Immature natural killer cell (primary cell): ENCODE measurements at regions not wholly inside any gene's neighbourhood (a gene's known extent, or its start where the extent isn't known, plus 50 kb on each side); places are given as distances from the start of the nearest gene placed in this dataset.

Source experiments
- DNase-seq, 3 donors: peaks; one replicate each; pipeline ENCODE4 v3.0.0; 2022; ENCODE audit warnings: mixed read lengths in 1 of 3
- H3K27ac Mint-ChIP-seq, 6 donors: one replicate each; pipeline ENCODE4 v1.8.0; 2020; ENCODE audit warnings: mixed read lengths in 6 of 6, mild to moderate bottlenecking in 5 of 6, inconsistent platforms in 4 of 6, moderate library complexity in 3 of 6
- H3K27me3 Mint-ChIP-seq, 3 donors: one replicate each; pipeline ENCODE4 v1.8.0; 2020 to 2021; ENCODE audit warnings: low read depth in 3 of 3, mild to moderate bottlenecking in 3 of 3, mixed read lengths in 3 of 3, moderate library complexity in 3 of 3, inconsistent platforms in 1 of 3
- H3K36me3 Mint-ChIP-seq, 3 donors: one replicate each; pipeline ENCODE4 v1.8.0; 2020; ENCODE audit warnings: mixed read lengths in 3 of 3, inconsistent platforms in 2 of 3, mild to moderate bottlenecking in 2 of 3
- H3K4me1 Mint-ChIP-seq, 2 donors: one replicate each; pipeline ENCODE4 v1.8.0; 2020; ENCODE audit warnings: inconsistent platforms in 2 of 2, mild to moderate bottlenecking in 2 of 2, mixed read lengths in 2 of 2, moderate library complexity in 1 of 2
- H3K4me3 Mint-ChIP-seq, 5 donors: one replicate each; pipeline ENCODE4 v1.8.0; 2020; ENCODE audit warnings: mild to moderate bottlenecking in 5 of 5, mixed read lengths in 5 of 5, inconsistent platforms in 3 of 5, moderate library complexity in 3 of 5
- H3K9me3 Mint-ChIP-seq, 6 donors: one replicate each; pipeline ENCODE4 v1.8.0; 2020; ENCODE audit warnings: mild to moderate bottlenecking in 6 of 6, mixed read lengths in 6 of 6, inconsistent platforms in 4 of 6, moderate library complexity in 3 of 6

- no peak for DNase-seq
- H3K9me3 Mint-ChIP-seq = peaks cover 0 to 4% (median under 1%) of the 10 kb centered on the region in 6 donors
Measured at GRCh38 chr6:91020744-91021143, 433.9 kb upstream of the MAP3K7 start.

GRCh38 chr6:91018586-91018985 lies 431.7 kb upstream of the MAP3K7 start:
- DNase-seq = no peak
- peaks cover 0 to 4% (median under 1%) of the 10 kb centered on the region in 6 donors for H3K9me3 Mint-ChIP-seq
- H3K4me3 Mint-ChIP-seq = no peak overlapping the region
- H3K27me3 Mint-ChIP-seq = peaks cover 0 to 2% (median 0%) of the 10 kb centered on the region in 3 donors
- no peaks in the 10 kb centered on the region for H3K36me3 Mint-ChIP-seq
- H3K4me1 Mint-ChIP-seq = no peaks in the 10 kb centered on the region
- H3K27ac Mint-ChIP-seq = no peak overlapping the region

More at GRCh38 chr6:91020744-91021143, 433.9 kb upstream of the MAP3K7 start:
- no peaks in the 10 kb centered on the region for H3K36me3 Mint-ChIP-seq
- no peaks in the 10 kb centered on the region for H3K4me1 Mint-ChIP-seq
- H3K27ac Mint-ChIP-seq = no peak overlapping the region
- H3K27me3 Mint-ChIP-seq = peaks cover 0 to 2% (median 0%) of the 10 kb centered on the region in 3 donors
- H3K4me3 Mint-ChIP-seq = no peak overlapping the region

- H3K27me3 Mint-ChIP-seq = peaks cover 0 to 2% (median 0%) of the 10 kb centered on the region in 3 donors
- H3K9me3 Mint-ChIP-seq = peaks cover 0 to 6% (median 0%) of the 10 kb centered on the region in 6 donors
- no peaks in the 10 kb centered on the region for H3K4me1 Mint-ChIP-seq
- no peaks in the 10 kb centered on the region for H3K36me3 Mint-ChIP-seq
- H3K27ac Mint-ChIP-seq = no peak overlapping the region
- H3K4me3 Mint-ChIP-seq = no peak overlapping the region
- no peak for DNase-seq
Measured at GRCh38 chr6:91013511-91013910, 426.6 kb upstream of the MAP3K7 start.

GRCh38 chr6:90997076-90997475 lies 410.2 kb upstream of the MAP3K7 start:
- Mint-ChIP-seq H3K27me3 (peaks cover 0 to 2% (median 0%) of the 10 kb centered on the region in 3 donors), H3K4me1 (no peaks in the 10 kb centered on the region), H3K9me3 (peaks cover 0 to 11% (median 2%) of the 10 kb centered on the region in 6 donors), H3K27ac (no peak overlapping the region), H3K36me3 (no peaks in the 10 kb centered on the region), H3K4me3 (no peak overlapping the region)
- DNase-seq = no peak

- H3K27me3 Mint-ChIP-seq = peaks cover 0 to 2% (median 0%) of the 10 kb centered on the region in 3 donors
- DNase-seq = no peak
- no peak overlapping the region for H3K27ac Mint-ChIP-seq
- no peak overlapping the region for H3K4me3 Mint-ChIP-seq
- H3K4me1 Mint-ChIP-seq = no peaks in the 10 kb centered on the region
- H3K9me3 Mint-ChIP-seq = peaks cover 0 to 7% (median 4%) of the 10 kb centered on the region in 6 donors
- H3K36me3 Mint-ChIP-seq = no peaks in the 10 kb centered on the region
Measured at GRCh38 chr6:90993770-90994169, 406.9 kb upstream of the MAP3K7 start.

- Mint-ChIP-seq H3K4me3 (no peak overlapping the region), H3K9me3 (peaks cover 0 to 7% (median 1%) of the 10 kb centered on the region in 6 donors), H3K4me1 (no peaks in the 10 kb centered on the region), H3K27ac (no peak overlapping the region), H3K36me3 (no peaks in the 10 kb centered on the region), H3K27me3 (no peaks in the 10 kb centered on the region)
- no peak for DNase-seq
Measured at GRCh38 chr6:90989763-90990162, 402.9 kb upstream of the MAP3K7 start.

GRCh38 chr6:90984066-90984465 lies 397.2 kb upstream of the MAP3K7 start:
- H3K9me3 Mint-ChIP-seq = peaks cover 0 to 7% (median 1%) of the 10 kb centered on the region in 6 donors
- H3K27ac Mint-ChIP-seq = no peak overlapping the region
- no peaks in the 10 kb centered on the region for H3K4me1 Mint-ChIP-seq
- H3K4me3 Mint-ChIP-seq = no peak overlapping the region
- H3K27me3 Mint-ChIP-seq = peaks cover 0 to 1% (median 0%) of the 10 kb centered on the region in 3 donors
- no peaks in the 10 kb centered on the region for H3K36me3 Mint-ChIP-seq
- DNase-seq = no peak

GRCh38 chr6:90983462-90983861 lies 396.6 kb upstream of the MAP3K7 start:
- H3K4me1 Mint-ChIP-seq = no peaks in the 10 kb centered on the region

GRCh38 chr6:90982581-90982980 lies 395.7 kb upstream of the MAP3K7 start:
- no peak for DNase-seq
- Mint-ChIP-seq H3K4me1 (no peaks in the 10 kb centered on the region), H3K27me3 (peaks cover 0 to 1% (median 0%) of the 10 kb centered on the region in 3 donors), H3K9me3 (peaks cover 0 to 7% (median 1%) of the 10 kb centered on the region in 6 donors), H3K27ac (no peak overlapping the region), H3K36me3 (no peaks in the 10 kb centered on the region), H3K4me3 (no peak overlapping the region)

More at GRCh38 chr6:90983462-90983861, 396.6 kb upstream of the MAP3K7 start:
- no peak overlapping the region for H3K27ac Mint-ChIP-seq
- H3K27me3 Mint-ChIP-seq = peaks cover 0 to 1% (median 0%) of the 10 kb centered on the region in 3 donors
- DNase-seq = no peak
- no peaks in the 10 kb centered on the region for H3K36me3 Mint-ChIP-seq
- no peak overlapping the region for H3K4me3 Mint-ChIP-seq
- H3K9me3 Mint-ChIP-seq = peaks cover 0 to 7% (median 1%) of the 10 kb centered on the region in 6 donors

GRCh38 chr6:90982051-90982450 lies 395.2 kb upstream of the MAP3K7 start:
- H3K36me3 Mint-ChIP-seq = no peaks in the 10 kb centered on the region
- peaks cover 0 to 1% (median 0%) of the 10 kb centered on the region in 3 donors for H3K27me3 Mint-ChIP-seq
- no peaks in the 10 kb centered on the region for H3K4me1 Mint-ChIP-seq
- H3K27ac Mint-ChIP-seq = no peak overlapping the region
- DNase-seq = no peak
- H3K4me3 Mint-ChIP-seq = no peak overlapping the region
- peaks cover 0 to 7% (median 1%) of the 10 kb centered on the region in 6 donors for H3K9me3 Mint-ChIP-seq

GRCh38 chr6:90978046-90978445 lies 391.2 kb upstream of the MAP3K7 start:
- H3K4me1 Mint-ChIP-seq = no peaks in the 10 kb centered on the region
- H3K27me3 Mint-ChIP-seq = peaks cover 0 to 2% (median 1%) of the 10 kb centered on the region in 3 donors
- no peaks in the 10 kb centered on the region for H3K36me3 Mint-ChIP-seq
- H3K4me3 Mint-ChIP-seq = no peak overlapping the region
- H3K27ac Mint-ChIP-seq = no peak overlapping the region
- no peak for DNase-seq
- H3K9me3 Mint-ChIP-seq = peaks cover 0 to 3% (median 0%) of the 10 kb centered on the region in 6 donors

GRCh38 chr6:90977513-90977912 lies 390.6 kb upstream of the MAP3K7 start:
- H3K4me1 Mint-ChIP-seq = no peaks in the 10 kb centered on the region
- no peak overlapping the region for H3K27ac Mint-ChIP-seq
- DNase-seq = no peak
- H3K27me3 Mint-ChIP-seq = peaks cover 0 to 2% (median 1%) of the 10 kb centered on the region in 3 donors
- H3K4me3 Mint-ChIP-seq = no peak overlapping the region
- H3K9me3 Mint-ChIP-seq = peaks cover 0 to 3% (median 0%) of the 10 kb centered on the region in 6 donors
- H3K36me3 Mint-ChIP-seq = no peaks in the 10 kb centered on the region

GRCh38 chr6:90976341-90976740 lies 389.5 kb upstream of the MAP3K7 start:
- H3K9me3 Mint-ChIP-seq = peaks cover 0 to under 1% (median 0%) of the 10 kb centered on the region in 6 donors
- H3K27me3 Mint-ChIP-seq = peaks cover 0 to 2% (median 1%) of the 10 kb centered on the region in 3 donors
- no peak for DNase-seq
- no peaks in the 10 kb centered on the region for H3K4me1 Mint-ChIP-seq
- no peaks in the 10 kb centered on the region for H3K36me3 Mint-ChIP-seq
- no peak overlapping the region for H3K4me3 Mint-ChIP-seq
- H3K27ac Mint-ChIP-seq = no peak overlapping the region

- no peak for DNase-seq
- H3K4me3 Mint-ChIP-seq = no peak overlapping the region
- peaks cover 0 to 4% (median 0%) of the 10 kb centered on the region in 6 donors for H3K9me3 Mint-ChIP-seq
- H3K27ac Mint-ChIP-seq = no peak overlapping the region
- no peaks in the 10 kb centered on the region for H3K36me3 Mint-ChIP-seq
- no peaks in the 10 kb centered on the region for H3K4me1 Mint-ChIP-seq
- peaks cover 0 to 2% (median 1%) of the 10 kb centered on the region in 3 donors for H3K27me3 Mint-ChIP-seq
Measured at GRCh38 chr6:90975741-90976140, 388.9 kb upstream of the MAP3K7 start.

- Mint-ChIP-seq H3K4me1 (no peaks in the 10 kb centered on the region), H3K27me3 (peaks cover 0 to 2% (median 0%) of the 10 kb centered on the region in 3 donors), H3K9me3 (peaks cover 0 to 4% (median 0%) of the 10 kb centered on the region in 6 donors), H3K4me3 (no peak overlapping the region), H3K27ac (no peak overlapping the region), H3K36me3 (no peaks in the 10 kb centered on the region)
- DNase-seq = no peak
Measured at GRCh38 chr6:90973188-90973587, 386.3 kb upstream of the MAP3K7 start.
